K562 (cell line): ENCODE measurements at regions not wholly inside any gene's neighbourhood (a gene's known extent, or its start where the extent isn't known, plus 50 kb on each side); places are given as distances from the start of the nearest gene placed in this dataset.

ENCODE experiments used
- ATF7 ChIP-seq: fragments of 450-650 bp; IDR thresholded peaks from 2 replicates; pipeline ENCODE4 v1.7.1; 2014; ENCODE audit warnings: mild to moderate bottlenecking, moderate library complexity
- CC2D1A ChIP-seq: fragments of 450-650 bp; IDR thresholded peaks from 2 replicates; pipeline ENCODE4 v1.6.1; 2017; ENCODE audit warnings: mild to moderate bottlenecking
- DMBX1 ChIP-seq: fragments of 250-450 bp; sonication (Bioruptor Pico); IDR thresholded peaks from 2 replicates; pipeline ENCODE4 v1.8.0; 2022; ENCODE audit warnings: inconsistent platforms, mild to moderate bottlenecking, moderate library complexity, borderline replicate concordance
- ETV6 ChIP-seq, 3 experiments: fragments of 150-350 bp in 1 of 3; sonication (generic) in 1 of 3; formaldehyde crosslinking in 1 of 3; IDR thresholded peaks; 2 replicates each; pipeline versions ENCODE4 v1.6.1 to v1.8.0; 2014 to 2022; ENCODE audit warnings: borderline replicate concordance in 2 of 3, low read depth in 2 of 3, antibody characterized with exemption in 1 of 3, low read length in 1 of 3, mild to moderate bottlenecking in 1 of 3, missing genetic modification reagents in 1 of 3
- MCM3 ChIP-seq: fragments of 450-650 bp; IDR thresholded peaks from 2 replicates; pipeline ENCODE4 v1.6.1; 2016
- MCM5 ChIP-seq: fragments of 450-650 bp; IDR thresholded peaks from 2 replicates; pipeline ENCODE4 v1.6.1; 2016; ENCODE audit warnings: low read depth
- MEF2A ChIP-seq: IDR thresholded peaks from 2 replicates; pipeline ENCODE4 v1.6.1; 2011; ENCODE audit warnings: low read depth, mild to moderate bottlenecking, low read length, moderate library complexity; ENCODE audit not compliant: control insufficient read depth
- MTA2 ChIP-seq: fragments of 450-650 bp; IDR thresholded peaks from 2 replicates; pipeline ENCODE4 v1.6.1; 2016; ENCODE audit warnings: low read depth
- PCBP2 ChIP-seq: fragments of 200-400 bp; formaldehyde crosslinking; IDR thresholded peaks from 2 replicates; pipeline ENCODE4 v1.6.1; 2018; ENCODE audit warnings: low read length, low read depth, mild to moderate bottlenecking, moderate library complexity; ENCODE audit not compliant: poor library complexity, severe bottlenecking
- PTRF ChIP-seq: fragments of 450-650 bp; IDR thresholded peaks from 2 replicates; pipeline ENCODE4 v1.6.1; 2016; ENCODE audit warnings: mild to moderate bottlenecking, missing genetic modification characterization, missing compliant biosample characterization
- RAD21 ChIP-seq, 2 experiments: fragments of 250-450 bp in 1 of 2; fragments of 450-650 bp in 1 of 2; sonication (Bioruptor Pico) in 1 of 2; formaldehyde crosslinking in 1 of 2; IDR thresholded peaks in 1 of 2; conservative IDR thresholded peaks in 1 of 2; 2 replicates each; pipeline versions ENCODE4 v1.4.0 to v1.8.0; 2020 to 2022; ENCODE audit warnings: mild to moderate bottlenecking in 2 of 2, moderate library complexity in 1 of 2
- RBM25 ChIP-seq: fragments of 200-400 bp; formaldehyde crosslinking; IDR thresholded peaks from 2 replicates; pipeline ENCODE4 v1.6.1; 2018; ENCODE audit warnings: low read length, low read depth, moderate library complexity; ENCODE audit not compliant: severe bottlenecking
- RCOR1 ChIP-seq, 2 experiments: IDR thresholded peaks; 2 replicates each; pipeline ENCODE4 v1.6.1; 2012; ENCODE audit warnings: low read depth in 2 of 2, low read length in 2 of 2, borderline replicate concordance in 1 of 2, improper control_type of control experiment in 1 of 2
- STAG1 ChIP-seq: sonication (generic); formaldehyde crosslinking; IDR thresholded peaks from 2 replicates; pipeline ENCODE4 v1.5.0; 2020; ENCODE audit warnings: missing genetic modification reagents, borderline replicate concordance
- ZNF263 ChIP-seq: sonication (generic); formaldehyde crosslinking; IDR thresholded peaks from 2 replicates; pipeline ENCODE4 v1.8.0; 2022; ENCODE audit warnings: mild to moderate bottlenecking, missing genetic modification reagents, borderline replicate concordance
- ZNF274 ChIP-seq: IDR thresholded peaks from 2 replicates; pipeline ENCODE4 v1.6.1; 2011; ENCODE audit warnings: low read depth, mild to moderate bottlenecking, low read length, moderate library complexity, borderline replicate concordance
- ZNF384 ChIP-seq: IDR thresholded peaks from 2 replicates; pipeline ENCODE4 v1.6.1; 2012; ENCODE audit warnings: low read depth, low read length, improper control_type of control experiment
- ZNF766 ChIP-seq: fragments of 200-800 bp; sonication (Bioruptor generic); conservative IDR thresholded peaks from 2 replicates; pipeline ENCODE4 v1.6.1; 2016; ENCODE audit warnings: missing genetic modification characterization, missing compliant biosample characterization
- TF ChIP-seq, protein P1 (sequence below): fragments of 150-350 bp; conservative IDR thresholded peaks from 2 replicates; pipeline ENCODE4 v1.6.1; 2014; ENCODE audit warnings: low read length
- TF ChIP-seq, protein P2 (sequence below): fragments of 250-450 bp; sonication (Bioruptor Pico); IDR thresholded peaks from 2 replicates; pipeline ENCODE4 v1.5.0; 2021
- TF ChIP-seq, protein P3 (sequence below): fragments of 250-450 bp; sonication (Bioruptor Pico); IDR thresholded peaks from 2 replicates; pipeline ENCODE4 v1.4.0; 2020; ENCODE audit warnings: mild to moderate bottlenecking, moderate library complexity, borderline replicate concordance

- TF ChIP-seq DMBX1 (CRISPR knock-in tag) (no peak), CC2D1A (peak; percentile 63; the same call in 1 of the 2 replicates), RBM25 (no peak), RAD21 (CRISPR knock-in tag; conservative IDR thresholded peaks at IDR 0.05 in 1 of 2, IDR thresholded peaks at IDR 0.05 in 1 of 2) (peak; percentile 85 to 92), MCM5 (no peak), ATF7 (0 out of 2 replicates have a peak, but pooled peaks have one; percentile 15), ZNF263 (CRISPR knock-in tag) (0 out of 2 replicates have a peak, but pooled peaks have one; percentile 9), ZNF274 (no peak), ZNF766 (CRISPR knock-in tag) (no peak), STAG1 (peak; percentile 81; the same call in 1 of the 2 replicates), ETV6 (IDR thresholded peaks at IDR 0.05; ENCODE audit: borderline replicate concordance in 1 of 2, low read depth in 2 of 2, low read length in 1 of 2) (no peak), ETV6 (CRISPR knock-in tag; IDR thresholded peaks at IDR 0.05; ENCODE audit: borderline replicate concordance) (no peak), RCOR1 (IDR thresholded peaks at IDR 0.05; ENCODE audit: borderline replicate concordance in 1 of 2, low read depth in 2 of 2, low read length in 2 of 2) (peak in 1 of 2 experiments; percentile 39; a peak in 1 of 4 replicates), PCBP2 (no peak), PTRF (tag) (no peak), ZNF384 (0 out of 2 replicates have a peak, but pooled peaks have one; percentile 20), MEF2A (no peak), MCM3 (no peak), MTA2 (no peak)
- TF ChIP-seq, protein P1, sequence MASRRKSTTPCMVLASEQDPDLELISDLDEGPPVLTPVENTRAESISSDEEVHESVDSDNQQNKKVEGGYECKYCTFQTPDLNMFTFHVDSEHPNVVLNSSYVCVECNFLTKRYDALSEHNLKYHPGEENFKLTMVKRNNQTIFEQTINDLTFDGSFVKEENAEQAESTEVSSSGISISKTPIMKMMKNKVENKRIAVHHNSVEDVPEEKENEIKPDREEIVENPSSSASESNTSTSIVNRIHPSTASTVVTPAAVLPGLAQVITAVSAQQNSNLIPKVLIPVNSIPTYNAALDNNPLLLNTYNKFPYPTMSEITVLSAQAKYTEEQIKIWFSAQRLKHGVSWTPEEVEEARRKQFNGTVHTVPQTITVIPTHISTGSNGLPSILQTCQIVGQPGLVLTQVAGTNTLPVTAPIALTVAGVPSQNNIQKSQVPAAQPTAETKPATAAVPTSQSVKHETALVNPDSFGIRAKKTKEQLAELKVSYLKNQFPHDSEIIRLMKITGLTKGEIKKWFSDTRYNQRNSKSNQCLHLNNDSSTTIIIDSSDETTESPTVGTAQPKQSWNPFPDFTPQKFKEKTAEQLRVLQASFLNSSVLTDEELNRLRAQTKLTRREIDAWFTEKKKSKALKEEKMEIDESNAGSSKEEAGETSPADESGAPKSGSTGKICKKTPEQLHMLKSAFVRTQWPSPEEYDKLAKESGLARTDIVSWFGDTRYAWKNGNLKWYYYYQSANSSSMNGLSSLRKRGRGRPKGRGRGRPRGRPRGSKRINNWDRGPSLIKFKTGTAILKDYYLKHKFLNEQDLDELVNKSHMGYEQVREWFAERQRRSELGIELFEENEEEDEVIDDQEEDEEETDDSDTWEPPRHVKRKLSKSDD: 0 out of 2 replicates have a peak, but pooled peaks have one; percentile 21
- TF ChIP-seq, protein P2, sequence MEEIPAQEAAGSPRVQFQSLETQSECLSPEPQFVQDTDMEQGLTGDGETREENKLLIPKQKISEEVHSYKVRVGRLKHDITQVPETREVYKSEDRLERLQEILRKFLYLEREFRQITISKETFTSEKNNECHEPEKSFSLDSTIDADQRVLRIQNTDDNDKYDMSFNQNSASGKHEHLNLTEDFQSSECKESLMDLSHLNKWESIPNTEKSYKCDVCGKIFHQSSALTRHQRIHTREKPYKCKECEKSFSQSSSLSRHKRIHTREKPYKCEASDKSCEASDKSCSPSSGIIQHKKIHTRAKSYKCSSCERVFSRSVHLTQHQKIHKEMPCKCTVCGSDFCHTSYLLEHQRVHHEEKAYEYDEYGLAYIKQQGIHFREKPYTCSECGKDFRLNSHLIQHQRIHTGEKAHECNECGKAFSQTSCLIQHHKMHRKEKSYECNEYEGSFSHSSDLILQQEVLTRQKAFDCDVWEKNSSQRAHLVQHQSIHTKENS (CRISPR knock-in tag): no peak
- TF ChIP-seq, protein P3, sequence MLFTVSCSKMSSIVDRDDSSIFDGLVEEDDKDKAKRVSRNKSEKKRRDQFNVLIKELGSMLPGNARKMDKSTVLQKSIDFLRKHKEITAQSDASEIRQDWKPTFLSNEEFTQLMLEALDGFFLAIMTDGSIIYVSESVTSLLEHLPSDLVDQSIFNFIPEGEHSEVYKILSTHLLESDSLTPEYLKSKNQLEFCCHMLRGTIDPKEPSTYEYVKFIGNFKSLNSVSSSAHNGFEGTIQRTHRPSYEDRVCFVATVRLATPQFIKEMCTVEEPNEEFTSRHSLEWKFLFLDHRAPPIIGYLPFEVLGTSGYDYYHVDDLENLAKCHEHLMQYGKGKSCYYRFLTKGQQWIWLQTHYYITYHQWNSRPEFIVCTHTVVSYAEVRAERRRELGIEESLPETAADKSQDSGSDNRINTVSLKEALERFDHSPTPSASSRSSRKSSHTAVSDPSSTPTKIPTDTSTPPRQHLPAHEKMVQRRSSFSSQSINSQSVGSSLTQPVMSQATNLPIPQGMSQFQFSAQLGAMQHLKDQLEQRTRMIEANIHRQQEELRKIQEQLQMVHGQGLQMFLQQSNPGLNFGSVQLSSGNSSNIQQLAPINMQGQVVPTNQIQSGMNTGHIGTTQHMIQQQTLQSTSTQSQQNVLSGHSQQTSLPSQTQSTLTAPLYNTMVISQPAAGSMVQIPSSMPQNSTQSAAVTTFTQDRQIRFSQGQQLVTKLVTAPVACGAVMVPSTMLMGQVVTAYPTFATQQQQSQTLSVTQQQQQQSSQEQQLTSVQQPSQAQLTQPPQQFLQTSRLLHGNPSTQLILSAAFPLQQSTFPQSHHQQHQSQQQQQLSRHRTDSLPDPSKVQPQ (CRISPR knock-in tag): no peak
Observed at GRCh38 chr17:45640141-45640850, 143.8 kb upstream of the CRHR1 start (continued).
